Posterior vena cava (tissue), 2 donors: ENCODE measurements at regions not wholly inside any gene's neighbourhood (a gene's known extent, or its start where the extent isn't known, plus 50 kb on each side); places are given as distances from the start of the nearest gene placed in this dataset.
"Not testable (repeated sequence)": the region's sequence is repeated elsewhere in the genome, so short reads cannot be mapped to it uniquely, and the experiment has no call there.

Experiments used
- DNase-seq: peaks from one replicate; pipeline ENCODE4 v3.0.0-alpha.2; 2020; ENCODE audit warnings: low spot score
- intact Hi-C, 2 donors: fragments of 100-400 bp; cut with DNase I; formaldehyde crosslinking; loops; one replicate each; pipeline versions ENCODE4 v1.14.1 to v1.14.2; 2022 to 2023
- donor health status: DM: yes; HTN: yes; CAD: no.
- donor health status: DM: yes; HTN: yes; CAD: no.

- no peak for DNase-seq
- intact Hi-C loops = no loop called here
Measured at GRCh38 chr14:83689265-83689664, 1840.7 kb upstream of the FLRT2 start.

- no peak for DNase-seq
- intact Hi-C loops = no loop called here
Measured at GRCh38 chr14:83697099-83697498, 1832.8 kb upstream of the FLRT2 start.

GRCh38 chr14:83702619-83703018, 1827.3 kb upstream of the FLRT2 start:
- intact Hi-C loops = no loop called here
- DNase-seq = no peak

GRCh38 chr14:83706231-83706954, 1823.6 kb upstream of the FLRT2 start:
- no peak for DNase-seq
- intact Hi-C loops = no loop called here

GRCh38 chr14:83707056-83707455, 1822.9 kb upstream of the FLRT2 start:
- DNase-seq = no peak
- intact Hi-C loops = no loop called here

- intact Hi-C loops = no loop called here
- no peak for DNase-seq
Measured at GRCh38 chr14:83709116-83709515, 1820.8 kb upstream of the FLRT2 start.

- intact Hi-C loops = no loop called here
- no peak for DNase-seq
Measured at GRCh38 chr14:83711046-83711445, 1818.9 kb upstream of the FLRT2 start.

GRCh38 chr14:83712418-83713129, 1817.4 kb upstream of the FLRT2 start:
- intact Hi-C loops = no loop called here
- no peak for DNase-seq

- intact Hi-C loops = no loop called here
- DNase-seq = no peak
Measured at GRCh38 chr14:83713732-83714131, 1816.2 kb upstream of the FLRT2 start.

GRCh38 chr14:83714151-83714550, 1815.8 kb upstream of the FLRT2 start:
- intact Hi-C loops = no loop called here
- DNase-seq = no peak

GRCh38 chr14:83719435-83719834, 1810.5 kb upstream of the FLRT2 start:
- DNase-seq, intact Hi-C loops: not testable (repeated sequence)

- DNase-seq = no peak
- intact Hi-C loops = loop anchor here in 1 of 2 donors (5.0 kb wide), 1 partner anchor 866 kb away; no protein-coding TSS in a partner anchor
Measured at GRCh38 chr14:83733670-83734069, 1796.3 kb upstream of the FLRT2 start.

- intact Hi-C loops = loop anchor here in 1 of 2 donors (5.0 kb wide), 1 partner anchor 867 kb away; no protein-coding TSS in a partner anchor
Measured at GRCh38 chr14:83734431-83734830, 1795.5 kb upstream of the FLRT2 start.

GRCh38 chr14:83741269-83741668, 1788.7 kb upstream of the FLRT2 start:
- DNase-seq = no peak
- intact Hi-C loops = no loop called here

More at GRCh38 chr14:83734431-83734830, 1795.5 kb upstream of the FLRT2 start:
- DNase-seq = no peak

GRCh38 chr14:83744224-83744623, 1785.7 kb upstream of the FLRT2 start:
- intact Hi-C loops = no loop called here
- no peak for DNase-seq

GRCh38 chr14:83744891-83745290, 1785.1 kb upstream of the FLRT2 start:
- intact Hi-C loops = no loop called here
- DNase-seq = no peak

- intact Hi-C loops = no loop called here
- no peak for DNase-seq
Measured at GRCh38 chr14:83746336-83746735, 1783.6 kb upstream of the FLRT2 start.

GRCh38 chr14:83757916-83758315, 1772.0 kb upstream of the FLRT2 start:
- no peak for DNase-seq
- intact Hi-C loops = no loop called here

- intact Hi-C loops = no loop called here
Measured at GRCh38 chr14:83764656-83765599, 1765.0 kb upstream of the FLRT2 start.

GRCh38 chr14:83777516-83777915, 1752.4 kb upstream of the FLRT2 start:
- intact Hi-C loops = no loop called here
- DNase-seq = no peak

More at GRCh38 chr14:83764656-83765599, 1765.0 kb upstream of the FLRT2 start:
- no peak for DNase-seq
